ENCODE measurements at regions not wholly inside any gene's neighbourhood (a gene's known extent, or its start where the extent isn't known, plus 50 kb on each side); places are given as distances from the start of the nearest gene placed in this dataset.

- TF ChIP-seq, protein P1, sequence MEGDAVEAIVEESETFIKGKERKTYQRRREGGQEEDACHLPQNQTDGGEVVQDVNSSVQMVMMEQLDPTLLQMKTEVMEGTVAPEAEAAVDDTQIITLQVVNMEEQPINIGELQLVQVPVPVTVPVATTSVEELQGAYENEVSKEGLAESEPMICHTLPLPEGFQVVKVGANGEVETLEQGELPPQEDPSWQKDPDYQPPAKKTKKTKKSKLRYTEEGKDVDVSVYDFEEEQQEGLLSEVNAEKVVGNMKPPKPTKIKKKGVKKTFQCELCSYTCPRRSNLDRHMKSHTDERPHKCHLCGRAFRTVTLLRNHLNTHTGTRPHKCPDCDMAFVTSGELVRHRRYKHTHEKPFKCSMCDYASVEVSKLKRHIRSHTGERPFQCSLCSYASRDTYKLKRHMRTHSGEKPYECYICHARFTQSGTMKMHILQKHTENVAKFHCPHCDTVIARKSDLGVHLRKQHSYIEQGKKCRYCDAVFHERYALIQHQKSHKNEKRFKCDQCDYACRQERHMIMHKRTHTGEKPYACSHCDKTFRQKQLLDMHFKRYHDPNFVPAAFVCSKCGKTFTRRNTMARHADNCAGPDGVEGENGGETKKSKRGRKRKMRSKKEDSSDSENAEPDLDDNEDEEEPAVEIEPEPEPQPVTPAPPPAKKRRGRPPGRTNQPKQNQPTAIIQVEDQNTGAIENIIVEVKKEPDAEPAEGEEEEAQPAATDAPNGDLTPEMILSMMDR (IDR thresholded peaks at IDR 0.05): no peak
- no peak for TF ChIP-seq EP300 (IDR thresholded peaks at IDR 0.05)
These were observed 124.5 kb downstream of the SNX5 start for GRCh38 chr20:17844133-17844429.
